ENCODE measurements at regions not wholly inside any gene's neighbourhood (a gene's known extent, or its start where the extent isn't known, plus 50 kb on each side); places are given as distances from the start of the nearest gene placed in this dataset.

DNA sequence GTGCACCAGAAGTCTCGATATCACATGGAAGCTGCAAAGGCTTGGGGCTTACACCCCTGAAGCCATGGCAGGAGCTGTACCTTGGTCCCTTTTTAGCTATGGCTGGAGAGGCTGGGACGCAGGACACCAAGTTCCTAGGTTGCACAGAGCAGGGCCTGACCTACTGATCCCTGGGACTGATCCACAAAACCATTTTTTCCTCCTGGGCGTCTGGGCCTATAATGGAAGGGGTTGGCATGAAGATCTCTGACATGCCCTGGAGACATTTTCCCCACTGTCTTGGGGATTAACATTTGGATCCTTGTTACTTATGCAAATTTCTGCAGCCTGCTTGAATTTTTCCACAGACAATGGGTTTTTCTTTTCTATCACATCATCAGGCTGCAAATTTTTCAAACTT is 286.7 kb upstream of the PTPRD start:
- no peak for TF ChIP-seq POLR2A (IDR thresholded peaks at IDR 0.05; ENCODE audit: low read length)
- TF ChIP-seq GATA1 (IDR thresholded peaks at IDR 0.05; ENCODE audit: low read depth, low read length) = no peak
